Inflammatory macrophage (primary cell): ENCODE measurements at regions not wholly inside any gene's neighbourhood (a gene's known extent, or its start where the extent isn't known, plus 50 kb on each side); places are given as distances from the start of the nearest gene placed in this dataset.

ENCODE experiments used
- DNase-seq, 2 donors: peaks; one replicate each; pipeline ENCODE4 v3.0.0-alpha.2; 2020 to 2022

GRCh38 chr12:94032368-94032767 is 116.0 kb upstream of the PLXNC1 start:
- DNase-seq = no peak

GRCh38 chr12:94033101-94033500 is 115.3 kb upstream of the PLXNC1 start:
- DNase-seq = no peak

- no peak for DNase-seq
Measured at GRCh38 chr12:94033784-94034183, 114.6 kb upstream of the PLXNC1 start.

- peak in 1 of 2 donors; percentile 10 for DNase-seq
Measured at GRCh38 chr12:94037444-94037843, 110.9 kb upstream of the PLXNC1 start.

DNA sequence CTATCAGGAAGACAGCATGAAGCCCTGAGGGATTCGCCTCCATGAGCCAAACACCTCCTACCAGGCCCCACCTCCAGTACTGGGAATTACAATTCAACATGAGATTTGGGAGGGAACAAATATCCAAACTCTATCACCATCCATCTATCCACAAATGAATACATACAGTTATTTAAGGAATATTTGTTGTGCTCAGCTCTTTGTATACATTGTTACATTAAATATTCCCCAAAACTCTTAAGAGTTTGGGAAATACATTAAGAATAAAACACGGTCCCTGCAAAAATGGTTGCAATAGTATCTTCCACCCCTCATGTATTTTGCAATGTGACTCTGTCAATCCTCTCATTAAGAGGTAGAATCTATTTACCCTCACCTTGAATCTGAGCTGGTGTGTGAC is 109.8 kb upstream of the PLXNC1 start:
- no peak for DNase-seq

- DNase-seq = no peak
Measured at GRCh38 chr12:94039199-94039840, 109.1 kb upstream of the PLXNC1 start.

DNA sequence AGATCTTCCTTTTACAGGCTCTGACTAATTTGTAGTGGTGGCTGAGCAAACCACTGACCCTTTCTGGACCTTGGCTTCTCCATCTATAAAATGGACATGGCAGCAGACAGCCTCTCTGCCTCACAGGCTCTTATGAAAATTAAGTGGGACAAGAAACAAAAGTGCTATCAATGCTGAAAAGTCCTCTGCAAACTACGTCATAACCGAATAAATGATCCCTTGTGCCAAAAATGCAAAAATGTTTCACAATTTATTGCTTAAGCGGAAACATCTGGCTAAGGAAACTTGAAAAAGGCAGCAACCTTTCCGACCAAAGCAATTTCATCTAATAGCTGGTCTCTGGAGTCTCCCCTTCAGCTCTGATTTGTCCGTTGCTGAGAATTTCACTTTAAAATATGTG is 108.5 kb upstream of the PLXNC1 start:
- DNase-seq = no peak

DNA sequence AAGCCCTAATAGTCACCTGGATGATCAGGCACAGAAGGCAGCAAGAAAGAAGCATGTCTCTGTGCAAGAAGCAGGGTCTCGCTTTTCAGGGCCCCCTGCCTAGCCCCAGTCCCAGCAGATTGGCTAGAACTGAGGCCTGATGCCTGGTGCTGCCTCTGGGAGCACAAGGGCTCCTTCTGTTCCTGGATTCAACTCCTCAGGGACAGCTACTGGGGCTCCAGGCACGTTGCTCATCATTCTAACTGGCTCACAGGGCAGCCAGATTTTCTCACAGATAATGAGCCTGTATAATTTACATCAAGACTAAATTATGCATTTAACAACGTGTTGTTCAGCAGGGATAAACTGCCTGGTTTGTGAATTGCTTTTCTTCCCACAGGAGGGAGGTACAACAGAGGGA is 106.5 kb upstream of the PLXNC1 start:
- DNase-seq = no peak

GRCh38 chr12:94042321-94042720 is 106.1 kb upstream of the PLXNC1 start:
- no peak for DNase-seq

- DNase-seq = peak in 1 of 2 donors; percentile 3
Measured at GRCh38 chr12:94046626-94047410, 101.6 kb upstream of the PLXNC1 start.

DNA sequence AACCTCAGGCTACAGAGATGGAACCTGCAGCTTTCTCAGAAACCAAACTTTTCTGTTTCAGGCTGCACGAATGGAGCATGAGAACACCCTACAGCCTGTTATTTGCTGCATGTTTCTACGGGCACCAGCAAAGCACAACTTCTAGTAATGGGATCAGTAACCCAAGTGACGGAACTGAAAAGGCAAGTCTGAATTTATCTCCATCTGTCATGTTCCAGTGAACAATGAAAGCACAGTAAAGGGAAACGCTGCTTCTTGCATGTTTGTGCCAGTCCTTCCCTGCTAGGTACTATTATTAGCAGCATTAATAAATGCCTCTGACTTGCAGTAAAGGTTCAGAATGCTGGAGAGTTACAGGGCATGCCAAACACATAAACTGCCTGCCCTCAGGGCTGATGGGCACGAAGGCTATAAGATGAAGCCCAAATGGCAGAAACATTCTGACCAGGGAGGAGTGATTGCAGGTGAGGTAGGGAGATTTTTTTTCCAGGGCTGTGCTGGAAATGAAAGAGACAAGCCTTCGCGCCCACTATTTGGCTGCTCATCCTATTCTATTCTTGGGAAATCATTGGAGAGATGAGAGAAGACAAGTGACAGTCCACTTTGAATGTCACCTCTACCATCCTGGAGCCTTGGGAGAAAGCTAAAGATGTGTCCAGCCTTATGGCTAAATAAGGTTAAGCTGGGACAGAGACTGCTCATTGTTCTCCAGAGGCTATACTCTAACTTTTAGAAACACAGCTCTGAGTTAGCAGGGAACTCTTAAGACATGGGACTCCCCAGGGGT is 100.4 kb upstream of the PLXNC1 start:
- DNase-seq = no peak

GRCh38 chr12:94048757-94049156 is 99.6 kb upstream of the PLXNC1 start:
- DNase-seq = no peak

DNA sequence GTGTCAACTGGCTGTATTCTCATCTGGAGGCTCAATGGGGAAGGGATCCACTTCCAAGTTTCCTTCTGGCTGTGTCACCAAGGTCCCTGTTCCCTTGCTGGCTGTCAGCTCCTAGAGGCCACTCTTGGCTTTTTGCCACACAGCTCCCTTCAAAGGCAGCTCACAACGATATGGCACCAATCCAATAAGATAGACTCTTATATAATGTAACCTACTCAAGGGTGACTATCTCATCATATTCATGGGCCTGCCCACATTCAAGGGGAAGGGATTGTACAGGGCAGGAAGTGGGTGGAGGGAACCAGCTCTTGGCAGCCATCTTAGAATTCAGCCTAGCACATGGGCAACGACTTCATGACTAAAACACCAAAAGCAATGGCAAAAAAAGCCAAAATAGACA is 98.7 kb upstream of the PLXNC1 start:
- DNase-seq = no peak

- no peak for DNase-seq
Measured at GRCh38 chr12:94053676-94054075, 94.7 kb upstream of the PLXNC1 start.

DNA sequence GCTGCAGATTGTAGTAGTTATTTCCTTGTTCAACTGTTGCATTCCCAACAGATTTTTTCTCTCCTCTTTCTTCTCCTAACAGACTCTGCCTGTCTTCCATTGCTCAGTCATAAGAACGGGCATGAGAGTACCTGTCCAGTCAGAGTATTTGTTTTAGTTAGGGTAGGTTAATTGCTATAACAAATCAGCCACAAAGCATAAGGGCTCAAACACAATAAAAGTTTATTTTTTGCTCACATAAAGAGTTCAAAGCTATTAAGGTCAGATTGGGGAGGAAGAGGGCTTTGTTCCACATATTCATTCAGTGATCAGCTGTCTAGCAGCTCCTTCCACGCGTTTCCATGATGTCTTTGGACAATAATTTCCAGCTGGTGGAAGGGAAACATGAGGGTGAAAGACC is 92.8 kb upstream of the PLXNC1 start:
- no peak for DNase-seq

GRCh38 chr12:94056419-94057158 is 91.8 kb upstream of the PLXNC1 start:
- DNase-seq = no peak

GRCh38 chr12:94057262-94058151 is 90.9 kb upstream of the PLXNC1 start:
- no peak for DNase-seq

DNA sequence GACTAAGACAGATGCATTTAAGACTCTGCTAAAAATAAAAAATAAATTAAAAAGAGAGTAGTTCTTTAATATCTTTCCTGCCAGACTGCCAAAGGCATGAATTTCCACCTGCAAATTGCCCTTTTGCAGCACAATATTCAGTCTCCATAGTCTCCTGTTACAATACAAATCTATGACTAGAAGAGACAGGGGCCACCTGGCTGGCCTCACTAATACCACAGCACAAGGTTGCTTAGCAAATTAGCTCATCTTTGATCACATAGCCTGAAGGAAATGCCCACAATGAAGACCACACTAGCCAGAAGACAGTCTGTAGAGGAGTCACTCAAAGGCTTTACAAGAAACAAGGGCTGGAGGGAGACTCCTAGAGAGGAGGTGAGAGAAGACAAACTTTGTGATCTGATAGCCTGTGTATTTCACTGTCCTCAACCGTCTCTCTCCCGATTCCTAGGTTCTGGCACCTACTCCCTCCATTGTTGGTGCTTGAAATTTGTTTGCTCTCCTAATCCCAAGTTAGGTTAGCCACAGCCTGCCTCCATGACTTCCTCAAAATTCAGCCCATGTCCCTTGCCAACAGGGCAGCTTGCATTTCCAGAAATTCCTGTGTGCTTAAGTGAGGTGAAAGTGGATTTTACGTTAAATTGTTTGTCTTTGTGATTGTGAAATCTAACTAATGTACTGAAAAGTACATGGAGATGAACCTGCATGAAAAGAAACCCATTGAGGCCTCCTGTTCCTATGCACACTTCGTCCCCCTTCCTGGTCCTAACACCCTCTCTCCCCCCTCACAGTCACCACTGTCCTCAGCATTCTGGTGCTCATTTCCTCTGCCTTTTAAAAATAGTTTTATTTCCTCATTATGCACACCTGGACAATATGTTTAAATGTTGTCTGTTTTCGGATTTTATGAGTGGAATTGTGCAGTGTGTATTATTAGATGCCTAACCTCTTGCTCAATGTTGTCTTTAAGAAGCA is 88.7 kb upstream of the PLXNC1 start:
- no peak for DNase-seq

DNA sequence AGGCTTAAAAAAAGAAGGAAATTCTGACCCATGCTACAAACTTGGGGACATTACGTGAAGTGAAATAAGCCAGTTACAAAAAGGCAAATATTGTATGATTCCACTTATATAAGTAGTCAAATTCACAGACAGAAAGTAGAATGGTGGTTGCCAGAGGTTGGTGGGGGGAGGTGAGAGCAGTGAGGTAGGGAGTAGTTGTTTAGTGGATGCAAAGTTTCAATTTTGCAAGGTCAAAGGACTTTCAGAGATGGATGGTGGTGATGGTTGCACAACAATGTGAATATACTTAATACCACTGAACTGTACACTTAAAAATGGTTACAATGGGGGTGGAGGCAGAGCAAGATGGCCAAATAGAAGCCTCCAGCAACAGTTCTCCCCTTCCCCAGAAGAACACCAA is 86.2 kb upstream of the PLXNC1 start:
- no peak for DNase-seq

- DNase-seq = no peak
Measured at GRCh38 chr12:94062796-94063635, 85.4 kb upstream of the PLXNC1 start.
